RWPE1 (cell line): ENCODE measurements at regions not wholly inside any gene's neighbourhood (a gene's known extent, or its start where the extent isn't known, plus 50 kb on each side); places are given as distances from the start of the nearest gene placed in this dataset.

Source experiments
- CTCF ChIA-PET: fragments of 350-600 bp; sonication (Branson Sonifier 250); formaldehyde crosslinking; extraction: SDS; loops from one replicate; lab custom pipeline; 2021; lab: Yijun Ruan, JAX
- POLR2A ChIA-PET: fragments of 400-600 bp; formaldehyde crosslinking; extraction: SDS; loops from one replicate; lab custom pipeline; 2020; ENCODE audit warnings: antibody characterized with exemption; ENCODE audit not compliant: low non-redundant PET; lab: Yijun Ruan, JAX
- DNase-seq: peaks from one replicate; pipeline ENCODE4 v3.0.0; 2012; ENCODE audit warnings: low spot score
- H3K27ac ChIP-seq: fragments of 450-650 bp; 2 replicates; pipeline ENCODE4 v1.5.1; 2017
- CTCF ChIP-seq: fragments of 450-650 bp; conservative IDR thresholded peaks from 2 replicates; pipeline ENCODE4 v1.5.1; 2017; ENCODE audit warnings: low read depth, mild to moderate bottlenecking

- POLR2A ChIA-PET: no interaction called here
- no peak for DNase-seq
- no peak for TF ChIP-seq CTCF
- H3K27ac ChIP-seq: no peak overlapping the region
- CTCF ChIA-PET: interaction anchor here (0.6 kb wide), 1 partner anchor 74 kb away, joined by 3 read pairs; no protein-coding TSS in a partner anchor
Observed at GRCh38 chr10:128254476-128254875, 128.3 kb upstream of the MKI67 start.

GRCh38 chr10:128257428-128257827, 131.2 kb upstream of the MKI67 start:
- H3K27ac ChIP-seq: no peak overlapping the region
- CTCF ChIA-PET: interaction anchor here (0.6 kb wide), 1 partner anchor 603 kb away, joined by 4 read pairs; no protein-coding TSS in a partner anchor
- no peak for DNase-seq
- POLR2A ChIA-PET: no interaction called here
- TF ChIP-seq CTCF: no peak

GRCh38 chr10:128258421-128258976, 132.3 kb upstream of the MKI67 start:
- POLR2A ChIA-PET: no interaction called here
- CTCF ChIA-PET: no interaction called here

GRCh38 chr10:128263891-128264688, 137.9 kb upstream of the MKI67 start:
- peak; percentile 38 for DNase-seq
- TF ChIP-seq CTCF: peak; percentile 57
- no peak overlapping the region for H3K27ac ChIP-seq
- POLR2A ChIA-PET: no interaction called here
- CTCF ChIA-PET: interaction anchor here (0.6 to 0.8 kb wide), 5 partner anchors 11 to 777 kb away, joined by 3 to 4 read pairs (median 3); no protein-coding TSS in a partner anchor

More at GRCh38 chr10:128258421-128258976, 132.3 kb upstream of the MKI67 start:
- H3K27ac ChIP-seq: no peak overlapping the region
- no peak for TF ChIP-seq CTCF
- DNase-seq: no peak

- no peak for TF ChIP-seq CTCF
- no peak for DNase-seq
- no peak overlapping the region for H3K27ac ChIP-seq
- ChIA-PET CTCF (no interaction called here), POLR2A (no interaction called here)
Observed at GRCh38 chr10:128265596-128265995, 139.4 kb upstream of the MKI67 start.

GRCh38 chr10:128267581-128267980, 141.4 kb upstream of the MKI67 start:
- H3K27ac ChIP-seq: no peak overlapping the region
- no peak for DNase-seq
- CTCF ChIA-PET: interaction anchor here (0.6 to 1.2 kb wide), 8 partner anchors 10 to 1456 kb away, joined by 3 to 5 read pairs (median 3); no protein-coding TSS in a partner anchor
- POLR2A ChIA-PET: no interaction called here
- no peak for TF ChIP-seq CTCF
